ENCODE measurements at regions not wholly inside any gene's neighbourhood (a gene's known extent, or its start where the extent isn't known, plus 50 kb on each side); places are given as distances from the start of the nearest gene placed in this dataset.

- H3K36me3 ChIP-seq (replicated peaks in 1 of 2): no peaks in the 10 kb centered on the region
- no peak for TF ChIP-seq CTCF (IDR thresholded peaks at IDR 0.05)
- no peak for TF ChIP-seq POLR2A (IDR thresholded peaks at IDR 0.05)
- H3K27me3 ChIP-seq: no peaks in the 10 kb centered on the region
- H3K4me3 ChIP-seq: no peak overlapping the region
- no peaks in the 10 kb centered on the region for H3K4me1 ChIP-seq (replicated peaks in 1 of 2)
- 71 to 76% (median 74%) methylated on average over 3 of the region's 3 CpGs for WGBS, 4 donors
- H3K27ac ChIP-seq: no peak overlapping the region
- H3K9me3 ChIP-seq (replicated peaks in 1 of 3): no peaks in the 10 kb centered on the region
- no peak for DNase-seq
- intact Hi-C loops (cut with DNase I): no loop called here
Observed at GRCh38 chr7:46123756-46124343, 202.8 kb upstream of the IGFBP3 start.

DNA sequence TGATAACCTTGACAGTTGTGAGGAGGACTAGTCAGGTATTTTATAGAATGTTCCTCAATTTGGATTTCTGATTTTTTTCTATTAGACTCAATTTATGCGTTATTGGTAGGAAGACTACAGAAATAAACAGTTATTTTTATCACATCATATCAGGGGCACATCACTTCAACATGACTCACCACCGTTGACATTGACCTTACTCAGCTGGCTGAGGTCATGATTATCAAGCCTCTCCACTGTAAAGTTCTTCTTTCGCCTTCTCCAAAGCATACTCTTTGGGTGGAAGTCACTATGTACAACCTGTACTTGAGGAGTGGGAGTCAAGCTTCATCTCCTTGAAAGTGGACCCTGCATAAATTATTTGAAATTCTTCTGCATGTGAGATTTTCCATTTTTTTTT is 194.3 kb upstream of the IGFBP3 start:
- Histone ChIP-seq H3K27ac (no peak overlapping the region), H3K4me3 (no peak overlapping the region), H3K4me1 (replicated peaks in 1 of 2) (peaks cover 0 to 10% of the 10 kb centered on the region in 2 donors), H3K9me3 (replicated peaks in 1 of 3) (peaks cover 0 to 6% (median 0%) of the 10 kb centered on the region in 3 donors), H3K36me3 (replicated peaks in 1 of 2) (no peaks in the 10 kb centered on the region), H3K27me3 (no peaks in the 10 kb centered on the region)
- WGBS, 4 donors: 27 to 48% (median 33%) methylated on average over 3 of the region's 3 CpGs
- TF ChIP-seq CTCF (IDR thresholded peaks at IDR 0.05): no peak
- no peak for TF ChIP-seq POLR2A (IDR thresholded peaks at IDR 0.05)
- intact Hi-C loops (cut with DNase I): no loop called here
- DNase-seq: peak; percentile 29 to 60 (median 46)

DNA sequence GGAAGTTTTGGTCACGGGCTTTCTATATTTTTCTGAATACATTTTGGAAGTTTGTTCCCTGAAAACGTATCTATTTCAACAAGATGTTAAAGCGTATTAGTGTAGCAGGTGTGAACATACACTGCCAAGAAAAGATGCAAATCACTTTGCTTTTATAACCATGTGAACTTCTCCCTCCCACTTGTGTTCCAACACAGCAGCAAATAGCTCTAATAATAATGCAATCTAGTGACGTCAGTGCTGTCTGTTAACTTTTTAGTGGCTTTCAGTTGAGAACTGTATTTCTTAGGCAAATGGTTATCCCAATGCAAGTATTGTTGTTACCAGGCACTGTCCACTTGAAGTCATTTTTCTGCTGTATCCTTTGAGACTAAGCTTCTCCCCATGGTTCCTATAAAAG is 188.4 kb upstream of the IGFBP3 start:
- Histone ChIP-seq H3K27ac (no peak overlapping the region), H3K36me3 (replicated peaks in 1 of 2) (no peaks in the 10 kb centered on the region), H3K9me3 (replicated peaks in 1 of 3) (peaks cover 0 to under 1% (median 0%) of the 10 kb centered on the region in 3 donors), H3K4me3 (no peak overlapping the region), H3K27me3 (no peaks in the 10 kb centered on the region), H3K4me1 (replicated peaks in 1 of 2) (no peaks in the 10 kb centered on the region)
- no peak for DNase-seq
- intact Hi-C loops (cut with DNase I): no loop called here
- WGBS, 4 donors: 81 to 92% (median 85%) methylated on average over 4 of the region's 4 CpGs
- TF ChIP-seq CTCF (IDR thresholded peaks at IDR 0.05) (no peak), POLR2A (IDR thresholded peaks at IDR 0.05) (no peak)

- no peaks in the 10 kb centered on the region for H3K4me1 ChIP-seq (replicated peaks in 1 of 2)
- intact Hi-C loops (cut with DNase I): no loop called here
- 82 to 89% (median 86%) methylated on average over 7 of the region's 7 CpGs for WGBS, 4 donors
- no peak overlapping the region for H3K27ac ChIP-seq
- no peaks in the 10 kb centered on the region for H3K27me3 ChIP-seq
- no peak overlapping the region for H3K4me3 ChIP-seq
- no peaks in the 10 kb centered on the region for H3K9me3 ChIP-seq (replicated peaks in 1 of 3)
- no peak for TF ChIP-seq CTCF (IDR thresholded peaks at IDR 0.05)
- TF ChIP-seq POLR2A (IDR thresholded peaks at IDR 0.05): no peak
- DNase-seq: no peak
- no peaks in the 10 kb centered on the region for H3K36me3 ChIP-seq (replicated peaks in 1 of 2)
Observed at GRCh38 chr7:46108272-46108671, 187.2 kb upstream of the IGFBP3 start.

Data from adrenal gland (tissue), 9 donors.